Psoas muscle (tissue), 7 donors: ENCODE measurements at regions not wholly inside any gene's neighbourhood (a gene's known extent, or its start where the extent isn't known, plus 50 kb on each side); places are given as distances from the start of the nearest gene placed in this dataset.

ENCODE experiments used
- ATAC-seq, 4 donors: fragments of 200-7000 bp; cut with Tn5 transposase; one replicate each; pipeline ENCODE4 v1.9.1; 2020; ENCODE audit warnings: moderate library complexity in 3 of 4, mild to moderate bottlenecking in 2 of 4
- DNase-seq, 2 donors: peaks; one replicate each; pipeline ENCODE4 v3.0.0-alpha.2; 2020
- H3K27ac ChIP-seq: fragments of 200-600 bp; one replicate; pipeline ENCODE4 v1.8.0; 2022
- H3K27me3 ChIP-seq, 3 donors: fragments of 200-600 bp in 1 of 3; one replicate each; pipeline versions ENCODE4 v1.6.1 to v1.8.0; 2013 to 2022; ENCODE audit warnings: low read length in 2 of 3, mild to moderate bottlenecking in 2 of 3, moderate library complexity in 1 of 3; ENCODE audit not compliant: insufficient read depth in 3 of 3
- H3K36me3 ChIP-seq, 2 donors: fragments of 200-600 bp in 1 of 2; one replicate each; pipeline versions ENCODE4 v1.6.1 to v1.8.0; 2013 to 2022; ENCODE audit warnings: low read depth in 1 of 2, mild to moderate bottlenecking in 1 of 2, moderate library complexity in 1 of 2; ENCODE audit not compliant: insufficient read depth in 1 of 2
- H3K4me1 ChIP-seq: fragments of 200-600 bp; one replicate; pipeline ENCODE4 v1.8.0; 2022
- H3K4me3 ChIP-seq: fragments of 200-600 bp; one replicate; pipeline ENCODE4 v1.8.0; 2022; ENCODE audit warnings: mild to moderate bottlenecking
- H3K9me3 ChIP-seq: fragments of 200-600 bp; one replicate; pipeline ENCODE4 v1.8.0; 2022
- CTCF ChIP-seq: fragments of 200-600 bp; IDR thresholded peaks from one replicate; pipeline ENCODE4 v1.8.0; 2022; ENCODE audit warnings: antibody characterized with exemption
- WGBS, 3 donors: extraction: QIAGEN DNeasy Blood & Tissue Kit; methylation state at CpG; one replicate each; pipeline versions ENCODE4 v1.1.6 to v1.1.7; 2013; 5-methylcytosine and 5-hydroxymethylcytosine counted together
- intact Hi-C, 2 donors: fragments of 100-400 bp; cut with DNase I; formaldehyde crosslinking; loops; one replicate each; pipeline versions ENCODE4 v1.11.0 to v1.14.2; 2022
- donor health status: healthy with polysubstance abuse.
- donor health status: DM: no; HTN: no; CAD: no; lungs with moderate emphysema.
- donor health status: Bipolar disorder and iron deficiency.
- donor health status: healthy.
- donor health status: DM: yes; HTN: yes; CAD: no.
- donor health status: DM: no; HTN: no; CAD: no.
- donor health status: DM: yes; HTN: yes; CAD: no.

- no peak for ATAC-seq
- Histone ChIP-seq H3K27me3 (no peaks in the 10 kb centered on the region), H3K4me3 (no peak overlapping the region), H3K27ac (no peak overlapping the region), H3K36me3 (no peaks in the 10 kb centered on the region), H3K4me1 (no peaks in the 10 kb centered on the region), H3K9me3 (no peaks in the 10 kb centered on the region)
- TF ChIP-seq CTCF: no peak
- DNase-seq: no peak
- intact Hi-C loops: no loop called here
- 77 to 91% (median 90%) methylated on average over 3 of the region's 3 CpGs for WGBS, 3 donors
Measured at GRCh38 chrX:15167826-15168225, 102.1 kb downstream of the ASB9 start.

- WGBS, 3 donors: 54 to 63% (median 56%) methylated on average over 4 of the region's 4 CpGs
- DNase-seq: no peak
- Histone ChIP-seq H3K27ac (no peak overlapping the region), H3K27me3 (no peaks in the 10 kb centered on the region), H3K4me1 (no peaks in the 10 kb centered on the region), H3K4me3 (no peak overlapping the region), H3K36me3 (no peaks in the 10 kb centered on the region), H3K9me3 (no peaks in the 10 kb centered on the region)
- no peak for TF ChIP-seq CTCF
- intact Hi-C loops: no loop called here
- no peak for ATAC-seq
Measured at GRCh38 chrX:15165832-15166231, 104.1 kb downstream of the ASB9 start.

- no peaks in the 10 kb centered on the region for H3K9me3 ChIP-seq
- intact Hi-C loops: no loop called here
- WGBS, 3 donors: 70 to 90% (median 86%) methylated on average over 3 of the region's 3 CpGs
- H3K4me3 ChIP-seq: no peak overlapping the region
- no peaks in the 10 kb centered on the region for H3K36me3 ChIP-seq
- no peaks in the 10 kb centered on the region for H3K27me3 ChIP-seq
- H3K27ac ChIP-seq: no peak overlapping the region
- ATAC-seq: no peak
- TF ChIP-seq CTCF: no peak
- H3K4me1 ChIP-seq: no peaks in the 10 kb centered on the region
- no peak for DNase-seq
Measured at GRCh38 chrX:15163131-15163530, 106.8 kb downstream of the ASB9 start.

GRCh38 chrX:15160558-15161095 is 109.3 kb downstream of the ASB9 start:
- no peaks in the 10 kb centered on the region for H3K4me1 ChIP-seq
- no peak overlapping the region for H3K27ac ChIP-seq
- no peaks in the 10 kb centered on the region for H3K9me3 ChIP-seq
- intact Hi-C loops: no loop called here
- WGBS, 3 donors: 61 to 80% (median 71%) methylated on average over 5 of the region's 5 CpGs
- H3K27me3 ChIP-seq: peaks cover 0 to 7% (median 0%) of the 10 kb centered on the region in 3 donors
- no peak for ATAC-seq
- TF ChIP-seq CTCF: no peak
- no peak for DNase-seq
- H3K4me3 ChIP-seq: no peak overlapping the region
- H3K36me3 ChIP-seq: no peaks in the 10 kb centered on the region

- intact Hi-C loops: no loop called here
- no peaks in the 10 kb centered on the region for H3K4me1 ChIP-seq
- WGBS, 3 donors: 75 to 82% (median 80%) methylated on average over 7 of the region's 7 CpGs
Measured at GRCh38 chrX:15158736-15159406, 111.0 kb downstream of the ASB9 start.

More at GRCh38 chrX:15158736-15159406, 111.0 kb downstream of the ASB9 start:
- no peak overlapping the region for H3K4me3 ChIP-seq
- ATAC-seq (no peak), DNase-seq (no peak)
- H3K27ac ChIP-seq: no peak overlapping the region
- peaks cover 0 to 14% (median 0%) of the 10 kb centered on the region in 3 donors for H3K27me3 ChIP-seq
- H3K9me3 ChIP-seq: no peaks in the 10 kb centered on the region
- TF ChIP-seq CTCF: no peak
- H3K36me3 ChIP-seq: no peaks in the 10 kb centered on the region
